ENCODE measurements at regions not wholly inside any gene's neighbourhood (a gene's known extent, or its start where the extent isn't known, plus 50 kb on each side); places are given as distances from the start of the nearest gene placed in this dataset.

GRCh38 chr6:109237077-109237985 is 142.0 kb downstream of the CEP57L1 start (continued):
- no peak for TF ChIP-seq ARID4B (CRISPR knock-in tag; IDR thresholded peaks at IDR 0.05)
- TF ChIP-seq NEUROD1 (IDR thresholded peaks at IDR 0.05; ENCODE audit: borderline replicate concordance, low read depth, low read length, partially characterized antibody) = no peak
- no peak for TF ChIP-seq FOXP4 (CRISPR knock-in tag; IDR thresholded peaks at IDR 0.05; ENCODE audit: borderline replicate concordance)
- TF ChIP-seq RERE (CRISPR knock-in tag; IDR thresholded peaks at IDR 0.05; ENCODE audit: borderline replicate concordance) = no peak
- TF ChIP-seq NFE2 (IDR thresholded peaks at IDR 0.05; ENCODE audit: low read depth) = 0 out of 2 replicates have a peak, but pooled peaks have one; percentile 1
- peak; percentile 90 for TF ChIP-seq EP300 (IDR thresholded peaks at IDR 0.05; ENCODE audit: low read length)
- TF ChIP-seq CBFB (CRISPR knock-in tag; IDR thresholded peaks at IDR 0.05) = no peak
- TF ChIP-seq SMAD2 (IDR thresholded peaks at IDR 0.05; ENCODE audit: low read depth, low read length) = no peak
- TF ChIP-seq ZNF277 (CRISPR knock-in tag; IDR thresholded peaks at IDR 0.05; ENCODE audit: borderline replicate concordance) = no peak
- no peak for TF ChIP-seq SREBF1 (IDR thresholded peaks at IDR 0.05; ENCODE audit: borderline replicate concordance, low read depth, low read length)

Data from K562 (cell line).